MM.1S (cell line): ENCODE measurements at regions not wholly inside any gene's neighbourhood (a gene's known extent, or its start where the extent isn't known, plus 50 kb on each side); places are given as distances from the start of the nearest gene placed in this dataset.

Source experiments
- CTCF ChIP-seq: fragments of 300-600 bp; sonication (generic); IDR thresholded peaks from 2 replicates; pipeline ENCODE4 v1.5.1; 2016; ENCODE audit warnings: antibody characterized with exemption, low read length, mixed read lengths
- EZH2 ChIP-seq: fragments of 300-600 bp; sonication (generic); optimal IDR thresholded peaks from 2 replicates; pipeline ENCODE3; 2017; ENCODE audit warnings: low read depth, mild to moderate bottlenecking, antibody characterized with exemption, low read length, mixed read lengths
- EZH2phosphoT487 ChIP-seq: fragments of 300-600 bp; sonication (generic); IDR thresholded peaks from 2 replicates; pipeline ENCODE4 v1.6.1; 2018; ENCODE audit warnings: antibody characterized with exemption, low read length

DNA sequence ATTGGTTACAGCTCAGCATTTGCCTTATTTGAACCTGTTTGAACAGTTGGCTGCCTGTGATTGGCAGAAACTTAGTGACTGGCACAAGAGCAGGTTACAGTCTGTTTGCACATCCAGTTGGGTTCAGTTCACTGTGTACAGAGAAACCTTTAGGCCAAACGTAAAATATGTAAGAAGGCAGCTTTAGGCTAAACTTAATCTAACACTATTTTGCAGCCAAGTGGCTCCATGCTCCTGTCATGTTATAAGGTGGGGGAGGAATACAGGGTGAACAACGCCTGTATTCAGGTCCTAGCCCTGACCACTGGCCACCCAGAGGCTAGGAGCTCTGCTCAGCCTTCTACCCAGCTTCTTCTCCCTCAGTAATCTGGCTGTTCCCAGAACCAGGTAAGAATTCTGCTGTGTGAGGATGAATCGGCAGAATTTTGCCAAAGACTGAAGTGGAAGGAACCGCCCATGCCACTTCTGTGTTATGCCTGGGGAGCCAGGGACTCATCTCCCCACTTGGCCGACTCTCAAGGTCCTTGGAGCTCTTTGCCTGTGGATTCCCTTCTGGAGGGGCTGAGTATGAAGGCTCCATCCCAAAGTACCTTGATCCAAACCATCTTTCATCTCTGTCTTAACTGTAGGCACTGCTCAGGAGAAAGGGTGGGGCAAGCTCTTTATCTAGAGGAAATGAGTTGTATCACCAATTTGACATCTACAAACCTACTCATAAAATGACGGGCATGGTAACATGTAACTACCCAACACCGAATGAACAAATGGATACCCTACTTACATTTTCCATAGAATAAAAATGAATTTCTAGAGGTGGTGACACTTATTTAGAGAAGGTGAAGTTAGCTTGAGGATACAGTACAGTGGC lies 164.4 kb upstream of the NAMPT start:
- no peak for TF ChIP-seq CTCF
- TF ChIP-seq EZH2: no peak
- TF ChIP-seq EZH2phosphoT487: no peak
